ENCODE measurements at regions not wholly inside any gene's neighbourhood (a gene's known extent, or its start where the extent isn't known, plus 50 kb on each side); places are given as distances from the start of the nearest gene placed in this dataset.

DNA sequence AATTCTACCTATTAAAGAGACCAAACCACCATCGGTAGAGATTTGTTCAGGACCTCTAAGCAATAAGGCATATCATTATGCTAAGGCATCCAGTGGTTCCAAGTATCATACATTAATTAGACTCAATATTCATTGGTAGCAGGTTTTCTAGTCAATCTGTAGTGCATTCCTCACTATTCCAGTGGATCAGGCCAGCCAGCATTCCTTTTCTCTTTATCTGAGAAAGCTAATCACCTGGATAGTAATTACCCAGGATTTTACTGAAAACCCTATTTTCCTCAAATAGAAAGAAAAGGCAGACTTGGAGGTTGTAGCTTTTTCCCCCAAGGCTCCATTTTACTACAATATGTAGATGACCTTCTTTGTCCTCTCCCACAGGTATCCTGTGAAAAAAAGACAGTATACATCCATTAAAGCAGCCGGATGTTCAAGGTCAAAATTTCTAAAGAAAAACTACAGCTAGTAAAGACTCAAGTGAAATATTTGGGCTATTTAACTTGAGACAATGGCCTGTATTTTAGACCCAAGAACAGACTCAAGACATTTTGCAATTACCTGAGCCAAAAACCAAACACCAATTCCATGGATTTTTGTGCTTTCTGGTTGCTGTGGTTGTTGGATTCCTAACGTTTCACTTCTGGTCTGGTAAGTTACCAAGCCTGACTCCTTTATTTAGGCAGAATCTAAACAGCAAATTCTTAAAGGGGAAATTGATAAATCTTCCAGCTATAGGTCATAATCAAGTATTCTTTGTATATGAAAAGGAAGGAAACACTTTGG lies 149.1 kb upstream of the MOCS1 start:
- no peak for DNase-seq
- ATAC-seq (ENCODE audit: low read depth in 2 of 2) = no peak

DNA sequence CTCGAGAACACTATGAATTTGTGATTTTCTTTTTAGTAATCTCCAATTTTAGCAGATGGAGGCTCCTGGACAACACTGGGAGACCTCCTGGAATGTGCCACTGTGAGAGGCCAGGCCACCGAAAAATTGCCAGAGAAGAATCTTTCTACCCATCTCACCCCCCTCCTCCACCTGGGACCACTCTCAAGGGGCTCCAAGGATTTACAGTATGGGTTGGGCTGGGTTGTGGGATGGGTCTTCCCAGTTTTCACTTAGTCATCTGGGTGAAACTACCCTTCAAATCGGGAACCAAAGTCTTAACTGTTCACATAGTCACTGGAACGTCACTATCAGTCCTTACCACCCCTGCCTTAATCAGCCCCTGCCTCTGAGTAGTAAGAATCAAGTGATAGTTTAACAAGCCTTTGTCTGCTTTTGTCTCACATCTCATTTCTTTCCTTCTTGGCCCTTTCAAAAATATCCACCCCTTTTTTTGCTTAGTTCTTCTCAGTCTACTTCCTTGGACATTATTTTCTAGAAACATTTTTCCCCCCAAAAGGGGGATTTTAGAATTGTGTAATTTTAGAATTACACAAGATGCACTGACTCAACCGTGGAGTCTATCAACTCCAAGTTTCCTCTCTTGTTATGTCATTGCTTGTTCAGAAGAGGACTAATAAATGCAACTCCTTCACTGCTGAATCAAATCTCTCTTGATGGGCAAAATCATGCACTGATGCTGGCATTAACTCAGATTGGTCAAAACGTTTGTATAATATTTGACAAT lies 148.2 kb upstream of the MOCS1 start:
- H3K9me3 Mint-ChIP-seq = peaks cover 0 to 8% (median 0%) of the 10 kb centered on the region in 7 donors

More for the DNA sequence above, 149.1 kb upstream of the MOCS1 start:
- Mint-ChIP-seq H3K27ac (no peak overlapping the region), H3K27me3 (peaks cover 23 to 38% (median 28%) of the 10 kb centered on the region in 3 donors), H3K4me1 (no peaks in the 10 kb centered on the region), H3K4me3 (no peak overlapping the region), H3K9me3 (peaks cover 0 to 8% (median 0%) of the 10 kb centered on the region in 7 donors), H3K36me3 (no peaks in the 10 kb centered on the region)

DNA sequence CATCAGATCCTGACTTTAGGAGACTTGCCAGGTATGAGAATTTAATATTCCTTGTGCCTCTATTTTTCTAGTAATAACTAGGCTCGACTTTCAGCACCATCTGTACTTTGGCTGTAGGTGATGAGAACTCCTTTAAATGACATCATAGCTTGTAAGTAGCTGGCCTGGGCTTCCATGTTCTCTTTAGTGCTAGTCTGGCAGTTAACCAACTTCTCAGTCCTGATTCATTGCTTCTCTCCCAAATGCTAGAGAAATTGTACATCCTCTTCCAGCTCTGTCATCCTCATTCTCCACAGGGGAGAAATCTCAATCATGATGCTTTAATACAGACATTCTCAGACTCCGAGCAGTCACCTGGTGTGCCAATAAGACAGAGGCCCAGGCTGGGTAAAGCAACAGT lies 143.5 kb upstream of the MOCS1 start:
- no peaks in the 10 kb centered on the region for H3K4me1 Mint-ChIP-seq
- DNase-seq (no peak), ATAC-seq (ENCODE audit: low read depth in 2 of 2) (no peak)
- peaks cover 0 to 8% (median 0%) of the 10 kb centered on the region in 7 donors for H3K9me3 Mint-ChIP-seq
- H3K4me3 Mint-ChIP-seq = no peak overlapping the region
- no peaks in the 10 kb centered on the region for H3K36me3 Mint-ChIP-seq
- peaks cover 37 to 69% (median 47%) of the 10 kb centered on the region in 3 donors for H3K27me3 Mint-ChIP-seq
- no peak overlapping the region for H3K27ac Mint-ChIP-seq

More for the DNA sequence above, 148.2 kb upstream of the MOCS1 start:
- Mint-ChIP-seq H3K4me1 (no peaks in the 10 kb centered on the region), H3K4me3 (no peak overlapping the region), H3K27ac (no peak overlapping the region), H3K27me3 (peaks cover 22 to 38% (median 31%) of the 10 kb centered on the region in 3 donors), H3K36me3 (no peaks in the 10 kb centered on the region)
- no peak for ATAC-seq (ENCODE audit: low read depth in 2 of 2)
- DNase-seq = no peak

DNA sequence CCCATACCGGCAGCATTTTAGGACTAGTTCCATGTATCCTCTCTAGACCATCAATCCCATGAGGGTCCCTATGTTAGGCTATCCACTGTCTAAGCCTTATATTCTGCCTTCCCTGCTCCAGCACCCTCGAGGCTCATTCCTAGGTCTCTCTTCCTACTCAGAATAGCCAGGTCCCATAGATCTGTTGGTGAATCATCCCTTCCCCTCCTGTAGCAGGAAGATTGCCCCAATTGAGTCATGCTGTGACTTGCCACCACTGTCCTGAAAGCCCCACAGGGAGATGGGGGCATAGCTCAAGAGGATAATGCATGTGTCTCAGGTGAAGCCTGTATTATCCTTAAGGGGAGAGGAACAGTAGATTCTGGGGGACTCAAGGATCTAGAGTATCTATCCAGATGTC lies 143.1 kb upstream of the MOCS1 start:
- Mint-ChIP-seq H3K36me3 (no peaks in the 10 kb centered on the region), H3K9me3 (peaks cover 0 to 8% (median 0%) of the 10 kb centered on the region in 7 donors), H3K27ac (no peak overlapping the region), H3K27me3 (peaks cover 37 to 69% (median 51%) of the 10 kb centered on the region in 3 donors), H3K4me1 (no peaks in the 10 kb centered on the region), H3K4me3 (no peak overlapping the region)
- no peak for ATAC-seq (ENCODE audit: low read depth in 2 of 2)
- DNase-seq = no peak

DNA sequence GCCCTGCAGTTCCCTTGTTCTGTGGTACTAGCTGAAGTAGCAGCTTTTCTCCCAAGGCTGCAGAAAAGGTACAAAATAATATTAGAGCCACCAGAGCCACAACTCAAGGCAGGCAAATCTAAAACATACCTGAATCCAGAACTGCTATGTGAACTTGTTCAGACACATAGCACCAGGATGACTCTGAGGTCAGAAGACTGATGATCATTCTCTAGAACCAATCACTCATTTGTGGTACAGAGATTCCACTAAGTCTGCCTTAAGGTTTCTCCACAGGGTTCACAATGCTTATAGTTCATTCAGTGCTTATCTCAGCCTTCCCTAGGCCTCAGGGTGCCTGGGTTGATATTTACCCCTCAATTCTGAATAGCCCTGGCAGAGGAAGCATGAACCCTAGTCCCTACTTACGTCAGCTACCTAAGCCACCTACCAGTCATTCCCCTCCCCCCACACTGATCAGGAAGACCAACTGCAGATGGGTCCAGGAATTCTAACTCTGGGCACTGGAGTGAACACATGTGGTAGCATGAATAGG lies 140.9 kb upstream of the MOCS1 start:
- no peak overlapping the region for H3K4me3 Mint-ChIP-seq
- peaks cover 0 to 8% (median 0%) of the 10 kb centered on the region in 7 donors for H3K9me3 Mint-ChIP-seq
- no peaks in the 10 kb centered on the region for H3K4me1 Mint-ChIP-seq
- H3K27me3 Mint-ChIP-seq = peaks cover 37 to 75% (median 53%) of the 10 kb centered on the region in 3 donors
- H3K27ac Mint-ChIP-seq = no peak overlapping the region
- ATAC-seq (ENCODE audit: low read depth in 2 of 2) = no peak
- no peak for DNase-seq
- H3K36me3 Mint-ChIP-seq = no peaks in the 10 kb centered on the region

DNA sequence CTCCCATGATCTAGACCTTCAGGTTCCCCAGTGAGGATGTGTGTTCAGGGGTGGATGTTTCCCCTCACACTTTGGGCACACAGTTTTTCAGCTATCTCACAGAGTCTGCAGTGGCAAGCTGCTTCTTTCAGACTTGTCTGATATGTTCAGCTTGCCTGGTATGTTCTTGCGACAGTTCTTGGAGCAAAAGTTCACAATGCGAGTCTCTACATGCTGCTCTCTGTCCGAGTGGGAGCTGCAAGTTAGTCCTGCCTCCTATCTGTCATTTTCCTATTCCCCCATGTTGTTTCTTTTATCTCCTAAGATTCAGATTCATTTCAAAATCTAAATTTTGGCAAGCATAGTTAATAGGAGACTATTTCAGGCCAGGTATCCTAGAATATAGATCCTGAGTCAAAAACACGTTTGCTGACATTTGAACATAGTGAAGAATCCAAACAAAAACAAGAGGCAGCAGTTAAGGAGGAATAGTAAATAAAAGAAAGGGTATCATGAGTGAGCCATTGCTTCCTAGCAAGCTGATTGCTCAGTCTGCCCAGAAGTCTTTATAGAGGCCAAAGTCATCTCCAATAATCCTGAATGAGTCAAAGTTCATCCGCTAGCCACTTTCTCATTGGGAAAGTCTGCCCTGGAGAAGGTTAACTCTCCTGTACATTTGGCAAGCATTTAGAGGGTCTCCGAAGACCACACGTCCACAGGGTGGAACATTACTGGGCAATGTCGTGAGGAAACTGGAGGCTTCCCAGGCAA lies 140.2 kb upstream of the MOCS1 start:
- DNase-seq (no peak), ATAC-seq (ENCODE audit: low read depth in 2 of 2) (no peak)
- peaks cover 0 to 7% (median 0%) of the 10 kb centered on the region in 7 donors for H3K9me3 Mint-ChIP-seq
- H3K27ac Mint-ChIP-seq = no peak overlapping the region
- H3K27me3 Mint-ChIP-seq = peaks cover 37 to 74% (median 48%) of the 10 kb centered on the region in 3 donors
- no peaks in the 10 kb centered on the region for H3K36me3 Mint-ChIP-seq
- no peak overlapping the region for H3K4me3 Mint-ChIP-seq
- no peaks in the 10 kb centered on the region for H3K4me1 Mint-ChIP-seq

DNA sequence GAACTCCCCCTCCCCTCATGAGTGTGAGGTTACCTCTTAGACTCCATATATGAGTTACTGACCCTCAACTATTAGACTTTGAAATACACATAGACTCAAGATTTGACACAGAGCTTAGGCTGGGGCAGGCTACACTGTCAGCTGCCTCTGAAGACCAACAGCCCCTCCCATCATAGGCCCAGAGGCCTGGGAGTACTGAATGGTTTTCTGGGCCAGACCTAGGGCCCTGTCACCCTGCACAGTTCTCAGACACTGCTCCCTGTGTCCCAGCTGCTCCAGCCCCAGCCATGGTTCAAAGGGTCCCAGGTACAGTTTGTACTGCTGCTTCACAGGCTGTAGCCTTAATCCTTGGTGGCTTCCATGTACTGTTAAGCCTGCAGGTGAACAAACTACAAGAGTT lies 132.1 kb upstream of the MOCS1 start:
- DNase-seq (no peak), ATAC-seq (ENCODE audit: low read depth in 2 of 2) (no peak)
- H3K4me1 Mint-ChIP-seq = no peaks in the 10 kb centered on the region

DNA sequence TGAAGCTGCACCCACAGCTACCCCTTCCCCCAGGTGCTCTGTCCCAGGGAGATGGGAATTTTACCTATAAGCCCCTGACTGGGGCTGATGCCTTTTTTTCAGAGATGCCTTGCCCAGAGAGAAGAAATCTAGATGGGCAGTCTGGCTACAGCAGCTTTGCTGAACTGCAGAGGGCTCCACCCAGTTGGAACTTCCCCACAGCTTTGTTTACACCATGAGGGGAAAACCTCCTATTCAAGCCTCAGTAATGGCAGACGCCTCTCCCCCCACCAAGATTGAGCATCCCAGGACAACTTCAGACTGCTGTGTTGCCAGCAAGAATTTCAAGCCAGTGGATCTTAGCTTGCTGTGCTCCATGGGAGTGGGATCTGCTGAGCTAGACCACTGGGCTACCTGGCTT lies 122.6 kb upstream of the MOCS1 start:
- H3K27ac Mint-ChIP-seq = no peak overlapping the region
- H3K4me3 Mint-ChIP-seq = no peak overlapping the region
- H3K9me3 Mint-ChIP-seq = peaks cover 0 to 12% (median 3%) of the 10 kb centered on the region in 7 donors
- H3K4me1 Mint-ChIP-seq = peaks cover 0 to 7% (median 0%) of the 10 kb centered on the region in 3 donors
- H3K36me3 Mint-ChIP-seq = no peaks in the 10 kb centered on the region
- ATAC-seq (ENCODE audit: low read depth in 2 of 2) = no peak
- no peak for DNase-seq
- H3K27me3 Mint-ChIP-seq = peaks cover 0 to 8% (median 6%) of the 10 kb centered on the region in 3 donors

More for the DNA sequence above, 132.1 kb upstream of the MOCS1 start:
- no peaks in the 10 kb centered on the region for H3K36me3 Mint-ChIP-seq
- peaks cover 18 to 28% (median 24%) of the 10 kb centered on the region in 3 donors for H3K27me3 Mint-ChIP-seq
- peaks cover 2 to 26% (median 7%) of the 10 kb centered on the region in 7 donors for H3K9me3 Mint-ChIP-seq
- no peak overlapping the region for H3K27ac Mint-ChIP-seq
- H3K4me3 Mint-ChIP-seq = no peak overlapping the region

DNA sequence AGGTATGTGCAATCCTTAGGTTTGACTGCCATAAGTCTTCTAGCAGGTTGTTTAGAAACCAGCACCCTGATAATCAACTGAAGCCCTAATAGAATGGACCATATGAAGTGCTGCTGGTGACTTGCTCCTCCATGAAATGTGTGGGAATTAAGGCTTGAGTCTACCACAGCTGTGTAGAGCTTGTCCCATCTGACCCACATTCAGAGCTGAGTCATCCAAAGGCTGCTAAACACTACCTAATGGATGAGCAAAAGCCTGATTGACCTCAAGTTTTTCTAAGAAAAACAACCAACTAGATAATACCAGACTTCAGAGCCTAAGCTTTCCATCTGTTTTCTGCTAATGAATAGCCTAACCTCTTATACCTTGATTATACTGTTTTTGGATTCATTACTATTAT lies 120.3 kb upstream of the MOCS1 start:
- Mint-ChIP-seq H3K27ac (no peak overlapping the region), H3K27me3 (peaks cover 0 to 17% (median 12%) of the 10 kb centered on the region in 3 donors), H3K4me1 (peaks cover 0 to 7% (median 0%) of the 10 kb centered on the region in 3 donors), H3K4me3 (no peak overlapping the region), H3K36me3 (peaks cover 0 to 3% of the 10 kb centered on the region in 2 donors), H3K9me3 (peaks cover 0 to 16% (median 3%) of the 10 kb centered on the region in 7 donors)
- no peak for ATAC-seq (ENCODE audit: low read depth in 2 of 2)
- no peak for DNase-seq

DNA sequence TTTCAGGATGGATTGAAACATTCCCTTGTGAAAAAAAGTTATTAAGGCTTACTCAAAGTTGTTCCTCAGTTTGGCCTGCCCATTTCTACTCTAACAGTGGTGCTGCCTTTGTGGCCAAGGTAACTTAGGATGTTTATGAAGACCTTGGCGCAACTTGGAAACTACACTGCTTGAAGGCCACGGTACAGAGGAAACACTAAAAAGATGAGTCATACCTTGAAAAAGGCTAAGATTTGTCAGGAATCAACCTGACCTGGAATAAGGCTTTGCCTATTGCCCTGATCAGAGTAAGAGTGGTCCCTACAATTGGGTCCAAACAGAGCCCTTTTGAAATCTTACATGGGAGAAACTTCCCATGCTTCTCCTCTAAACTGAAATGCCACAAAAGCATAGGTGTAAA lies 119.9 kb upstream of the MOCS1 start:
- H3K9me3 Mint-ChIP-seq = peaks cover 0 to 13% (median 0%) of the 10 kb centered on the region in 7 donors
- H3K36me3 Mint-ChIP-seq = peaks cover 0 to 5% of the 10 kb centered on the region in 2 donors
- ATAC-seq (ENCODE audit: low read depth in 2 of 2) (no peak), DNase-seq (no peak)
- peaks cover 0 to 21% (median 16%) of the 10 kb centered on the region in 3 donors for H3K27me3 Mint-ChIP-seq
- no peak overlapping the region for H3K27ac Mint-ChIP-seq
- H3K4me1 Mint-ChIP-seq = peaks cover 0 to 7% (median 0%) of the 10 kb centered on the region in 3 donors
- no peak overlapping the region for H3K4me3 Mint-ChIP-seq

DNA sequence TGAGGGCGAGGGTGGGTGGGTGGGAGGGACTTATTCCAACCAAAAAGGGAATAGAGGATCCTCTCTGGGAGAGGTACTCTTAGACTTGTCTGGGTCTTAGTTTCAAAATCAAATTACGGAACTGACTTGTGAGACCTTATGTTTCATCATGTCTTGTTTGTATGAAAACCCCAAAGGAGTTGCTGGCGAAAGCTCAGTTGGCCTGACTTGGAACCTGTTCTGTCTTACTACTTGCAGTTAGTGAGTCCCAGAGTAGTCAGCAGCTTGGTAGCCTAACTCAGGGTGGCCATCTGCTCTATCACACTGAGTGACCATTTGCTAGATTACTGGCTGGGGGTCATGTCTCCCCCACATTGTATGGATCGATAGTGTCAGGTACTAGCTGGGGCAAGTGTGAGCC lies 114.9 kb upstream of the MOCS1 start:
- no peak for DNase-seq
- no peak for ATAC-seq (ENCODE audit: low read depth in 2 of 2)
- Mint-ChIP-seq H3K27me3 (peaks cover 0 to 13% (median 10%) of the 10 kb centered on the region in 3 donors), H3K9me3 (peaks cover 0 to 17% (median 4%) of the 10 kb centered on the region in 7 donors), H3K4me3 (no peak overlapping the region), H3K27ac (no peak overlapping the region), H3K36me3 (peaks cover 0 to 5% of the 10 kb centered on the region in 2 donors), H3K4me1 (no peaks in the 10 kb centered on the region)

DNA sequence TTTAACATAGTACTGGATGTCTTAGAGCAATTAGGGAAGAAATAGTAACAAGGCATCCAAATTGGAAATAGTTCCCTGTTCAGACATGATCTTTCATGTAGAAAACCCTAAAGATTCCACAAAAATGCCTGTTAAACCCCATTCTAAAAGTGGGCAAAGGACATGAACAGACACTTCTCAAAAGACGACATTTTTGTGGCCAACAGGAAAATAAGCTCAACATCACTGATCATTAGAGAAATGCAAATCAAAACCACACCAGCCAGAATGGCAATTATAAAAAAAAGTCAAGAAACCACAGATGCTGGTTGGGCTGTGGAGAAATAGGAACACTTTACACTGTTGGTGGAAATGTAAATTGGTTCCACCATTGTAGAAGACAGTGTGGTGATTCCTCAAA lies 109.9 kb upstream of the MOCS1 start:
- no peaks in the 10 kb centered on the region for H3K36me3 Mint-ChIP-seq
- H3K27me3 Mint-ChIP-seq = peaks cover 9 to 17% (median 10%) of the 10 kb centered on the region in 3 donors
- H3K9me3 Mint-ChIP-seq = peaks cover 4 to 34% (median 12%) of the 10 kb centered on the region in 7 donors
- no peak for DNase-seq
- no peak overlapping the region for H3K27ac Mint-ChIP-seq
- H3K4me3 Mint-ChIP-seq = no peak overlapping the region
- H3K4me1 Mint-ChIP-seq = no peaks in the 10 kb centered on the region
- ATAC-seq (ENCODE audit: low read depth in 2 of 2) = no peak

DNA sequence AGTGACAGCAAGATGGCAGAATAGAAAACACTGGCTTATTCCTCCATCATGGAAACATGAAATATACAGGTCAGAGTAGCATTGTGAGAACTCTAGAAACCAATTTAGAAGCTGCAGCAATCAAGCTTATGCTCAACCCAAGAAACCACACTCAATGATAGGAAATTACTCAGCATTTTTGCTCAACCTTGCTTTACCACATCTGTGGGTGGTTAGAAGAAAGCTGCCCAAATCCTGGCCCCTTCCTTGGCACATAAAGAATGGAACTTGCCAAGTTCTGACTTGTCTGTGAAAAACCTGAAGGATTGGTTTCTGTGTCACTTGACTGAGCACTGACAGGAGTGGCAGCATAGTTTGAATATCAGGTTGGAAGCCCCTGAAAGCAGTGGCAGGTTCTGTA lies 108.0 kb upstream of the MOCS1 start:
- H3K27ac Mint-ChIP-seq = no peak overlapping the region
- DNase-seq (no peak), ATAC-seq (ENCODE audit: low read depth in 2 of 2) (no peak)
- H3K4me3 Mint-ChIP-seq = no peak overlapping the region
- H3K4me1 Mint-ChIP-seq = no peaks in the 10 kb centered on the region
- H3K27me3 Mint-ChIP-seq = peaks cover 9 to 20% (median 10%) of the 10 kb centered on the region in 3 donors
- no peaks in the 10 kb centered on the region for H3K36me3 Mint-ChIP-seq
- peaks cover 4 to 34% (median 12%) of the 10 kb centered on the region in 7 donors for H3K9me3 Mint-ChIP-seq
